HG02678 (cell line): ENCODE measurements at regions not wholly inside any gene's neighbourhood (a gene's known extent, or its start where the extent isn't known, plus 50 kb on each side); places are given as distances from the start of the nearest gene placed in this dataset.
"Not testable (repeated sequence)": the region's sequence is repeated elsewhere in the genome, so short reads cannot be mapped to it uniquely, and the experiment has no call there.

Experiments used
- ATAC-seq: cut with Tn5 transposase; IDR thresholded peaks from one replicate; pipeline ENCODE4 v1.9.1; 2021; ENCODE audit warnings: mild to moderate bottlenecking, moderate library complexity; ENCODE audit not compliant: unreplicated experiment

DNA sequence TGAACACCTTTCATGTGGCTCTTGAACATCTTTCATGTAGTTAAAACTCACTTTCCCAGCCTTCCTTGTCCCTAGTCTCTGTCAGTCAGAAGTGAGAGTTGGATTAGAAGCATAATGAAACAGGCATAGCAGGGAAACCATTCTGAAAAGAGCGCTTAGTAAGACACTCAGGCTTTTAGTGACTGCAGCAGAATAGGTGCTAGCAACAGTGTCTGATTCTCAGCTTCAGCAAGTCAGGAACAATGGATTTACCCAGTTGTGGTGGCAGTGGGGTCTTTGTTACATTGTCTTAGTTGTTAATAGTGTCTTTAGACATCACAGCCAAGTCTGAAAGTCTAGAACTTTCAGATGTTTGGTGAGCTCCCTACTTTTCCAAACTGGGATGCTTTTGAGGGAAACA is 177.1 kb upstream of the PCDH7 start:
- no peak for ATAC-seq

GRCh38 chr4:30553151-30553550 is 167.0 kb upstream of the PCDH7 start:
- ATAC-seq, result no peak

DNA sequence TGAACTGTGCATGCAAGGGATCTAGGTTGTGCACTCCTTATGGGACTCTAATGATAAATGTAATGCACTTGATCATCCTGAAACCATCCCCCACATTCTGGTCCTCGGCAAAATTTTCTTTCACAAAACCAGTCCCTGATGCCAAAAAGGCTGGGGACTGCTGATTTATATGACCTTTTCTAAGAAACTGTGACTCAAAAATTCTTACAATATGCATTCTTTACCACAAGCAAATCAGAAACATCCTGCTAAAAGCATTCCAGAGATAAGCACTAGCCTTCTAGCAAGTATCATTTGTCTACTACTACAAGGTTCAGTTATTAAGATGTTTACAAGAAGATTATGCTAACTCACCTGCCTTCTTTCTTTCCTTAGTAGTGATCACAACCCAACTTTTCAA is 166.5 kb upstream of the PCDH7 start:
- no peak for ATAC-seq

- no peak for ATAC-seq
Measured at GRCh38 chr4:30555775-30556174, 164.4 kb upstream of the PCDH7 start.

DNA sequence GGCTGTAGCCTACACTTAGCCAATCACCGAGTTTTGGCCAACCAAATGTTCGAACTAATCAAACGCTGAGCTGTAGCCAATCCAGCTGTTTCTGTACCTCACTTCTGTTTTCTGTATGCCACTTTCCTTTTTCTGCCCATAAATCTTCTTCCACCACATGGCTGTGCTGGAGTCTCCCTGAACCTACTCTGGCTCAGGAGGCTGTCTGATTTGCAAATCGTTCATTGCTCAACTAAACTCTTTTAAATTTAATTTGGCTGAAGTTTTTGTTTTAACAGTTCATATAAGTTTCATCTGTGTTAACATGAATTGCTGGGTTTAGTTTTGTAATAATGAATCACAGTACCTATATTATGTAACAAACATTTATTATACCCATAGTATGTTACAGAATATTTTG is 160.7 kb upstream of the PCDH7 start:
- ATAC-seq, result no peak

- no peak for ATAC-seq
Measured at GRCh38 chr4:30586850-30587249, 133.3 kb upstream of the PCDH7 start.

GRCh38 chr4:30589669-30590068 is 130.5 kb upstream of the PCDH7 start:
- ATAC-seq, result not testable (repeated sequence)

DNA sequence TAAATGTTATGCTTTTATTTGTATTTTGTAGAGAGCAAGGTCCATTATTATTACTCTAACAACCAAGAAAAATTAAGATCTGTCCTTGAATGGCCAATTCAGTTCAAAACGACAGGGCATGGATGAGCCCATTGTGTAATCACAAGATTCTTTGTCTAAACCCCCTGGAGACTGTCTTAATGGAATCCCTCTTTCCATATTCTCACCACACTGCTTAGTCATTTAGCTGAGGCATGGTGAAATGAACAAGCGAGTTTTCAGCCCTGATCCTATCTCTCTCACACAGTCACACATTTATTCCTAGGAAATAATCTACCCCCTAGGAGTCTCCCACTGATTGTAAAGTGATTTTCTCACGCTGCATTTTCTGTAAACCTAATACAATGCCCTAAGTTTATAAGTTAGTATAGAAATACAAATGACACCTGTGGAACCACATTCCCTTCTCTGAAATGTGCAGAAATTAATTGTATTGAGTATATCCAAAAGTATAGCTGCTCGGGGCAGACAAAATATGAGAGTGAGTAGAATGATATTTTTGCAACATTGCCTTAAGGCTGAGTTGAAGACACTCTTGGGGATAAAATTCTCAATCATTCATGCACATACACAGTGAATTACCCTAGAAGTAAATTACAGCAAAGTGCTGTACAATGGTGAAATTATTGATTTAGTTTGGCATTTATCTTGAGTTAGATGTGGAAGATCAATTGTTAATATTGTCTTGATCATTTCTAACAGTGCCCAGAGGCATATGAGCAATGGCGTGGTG is 119.7 kb upstream of the PCDH7 start:
- no peak for ATAC-seq

DNA sequence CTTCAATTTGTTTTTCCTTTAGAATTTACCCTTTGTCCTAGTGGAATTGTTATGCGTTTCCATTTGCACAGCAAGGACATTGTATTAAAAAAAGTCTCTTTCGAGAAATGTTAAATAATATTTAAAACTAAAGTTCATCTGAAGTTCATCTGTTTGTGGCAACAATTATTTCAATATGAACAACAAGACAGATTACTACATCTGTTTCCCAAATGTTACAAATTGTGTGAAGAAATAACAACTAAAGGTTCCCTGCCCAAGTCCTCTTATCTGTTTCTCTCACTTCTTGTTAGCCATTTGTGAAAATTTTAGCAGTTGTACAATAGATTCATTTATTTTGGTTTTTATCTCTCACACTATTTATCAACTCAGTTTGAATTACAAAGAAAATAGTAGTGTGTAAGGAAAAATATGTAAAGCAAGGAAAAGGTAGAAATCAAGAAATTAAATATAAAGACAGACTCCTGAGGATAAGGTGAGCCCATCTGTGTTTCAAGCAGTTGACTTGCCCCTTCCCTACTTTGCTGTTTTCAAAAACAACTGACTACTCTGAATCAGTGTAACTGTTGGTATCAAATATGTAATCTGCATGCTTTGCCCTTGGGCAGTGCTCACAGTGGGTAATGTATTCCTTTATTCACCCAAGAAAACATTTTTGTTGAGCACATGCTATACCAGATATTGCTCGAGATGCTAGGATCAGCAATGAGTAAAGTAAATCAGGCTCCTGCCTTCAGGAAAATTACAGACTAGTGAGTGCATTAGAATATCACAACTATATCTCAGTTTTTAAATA is 118.9 kb upstream of the PCDH7 start:
- no peak for ATAC-seq

DNA sequence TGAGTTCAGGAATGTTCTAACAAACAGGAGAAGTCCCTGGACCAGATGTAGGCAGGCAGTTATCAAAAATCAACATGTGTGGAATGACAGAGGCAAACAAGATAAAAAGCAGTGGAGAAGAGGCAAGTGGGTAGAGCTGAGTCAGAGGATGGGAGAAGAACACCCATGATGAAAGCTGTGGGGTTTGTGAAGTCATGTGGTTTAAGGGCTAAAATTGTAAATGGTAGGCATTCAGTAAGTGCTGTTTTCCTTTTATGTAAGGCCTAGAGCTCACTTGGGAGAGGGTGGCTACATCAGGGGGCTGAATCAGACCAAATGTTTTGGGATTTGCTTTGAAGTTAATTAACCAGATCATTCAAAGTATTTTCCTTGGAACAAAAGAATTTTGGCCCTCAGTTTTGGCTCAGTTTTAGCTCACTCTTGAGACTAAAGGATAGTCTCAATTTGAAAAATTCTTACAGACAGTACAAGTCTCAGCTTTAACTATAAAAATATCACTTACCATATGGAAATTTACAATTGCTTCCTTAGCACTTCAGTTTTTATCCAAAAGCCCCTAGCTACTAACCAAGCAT is 114.5 kb upstream of the PCDH7 start:
- ATAC-seq, result no peak

DNA sequence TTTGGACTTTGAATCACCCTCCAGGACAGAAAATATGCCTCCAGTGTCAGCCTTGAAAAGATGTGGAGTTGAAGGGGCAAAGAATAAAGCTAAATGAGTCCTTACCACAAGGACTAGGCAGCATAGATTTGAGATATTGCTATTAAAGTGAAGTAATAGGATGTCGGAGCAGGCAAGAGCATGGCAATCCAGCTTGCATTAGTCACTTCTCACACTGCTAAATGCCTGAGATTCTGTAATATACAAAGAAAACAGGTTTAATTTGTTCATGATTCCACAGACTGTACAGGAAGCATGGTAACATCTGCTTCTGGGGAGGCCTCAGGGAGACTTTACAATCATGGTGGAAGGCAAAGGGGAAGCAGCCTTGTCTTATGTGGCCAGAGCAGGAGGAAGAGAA is 109.8 kb upstream of the PCDH7 start:
- ATAC-seq, result no peak

GRCh38 chr4:30614771-30615170 is 105.4 kb upstream of the PCDH7 start:
- no peak for ATAC-seq

DNA sequence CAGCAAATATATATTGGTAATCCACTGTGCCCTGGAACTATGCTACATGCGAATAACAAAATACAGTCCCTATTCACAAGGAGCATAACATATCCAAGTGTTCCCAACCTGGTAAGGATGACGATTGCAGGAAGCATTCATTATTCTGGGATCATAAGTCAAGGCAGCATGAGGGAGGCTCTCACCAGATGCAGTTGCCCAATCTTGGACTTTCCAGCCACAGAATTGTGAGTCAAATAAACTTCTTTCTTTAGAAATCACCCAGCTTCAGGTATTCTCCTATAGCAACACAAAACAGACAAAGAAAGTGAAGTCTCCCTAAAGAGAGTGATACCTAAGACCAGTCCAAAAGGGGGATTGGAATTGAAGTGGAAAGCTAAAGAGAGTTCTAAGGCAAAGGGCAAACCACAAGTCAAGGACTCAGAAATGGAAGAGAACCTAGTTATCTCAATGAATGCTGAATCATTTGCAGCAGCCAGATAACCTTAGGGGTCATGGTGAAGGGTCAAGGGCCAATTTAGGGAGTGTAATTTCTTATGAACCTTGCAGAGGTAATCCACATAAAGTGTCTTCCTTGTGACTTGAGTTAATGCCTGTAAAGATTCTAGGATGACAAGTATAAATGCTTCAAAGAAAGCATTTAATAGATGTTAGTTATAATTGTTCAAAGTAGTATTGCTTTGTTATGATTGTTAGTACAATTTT is 103.1 kb upstream of the PCDH7 start:
- no peak for ATAC-seq

- ATAC-seq, result no peak
Measured at GRCh38 chr4:30617836-30618235, 102.3 kb upstream of the PCDH7 start.

- no peak for ATAC-seq
Measured at GRCh38 chr4:30619679-30620078, 100.5 kb upstream of the PCDH7 start.

- no peak for ATAC-seq
Measured at GRCh38 chr4:30620711-30621110, 99.5 kb upstream of the PCDH7 start.

DNA sequence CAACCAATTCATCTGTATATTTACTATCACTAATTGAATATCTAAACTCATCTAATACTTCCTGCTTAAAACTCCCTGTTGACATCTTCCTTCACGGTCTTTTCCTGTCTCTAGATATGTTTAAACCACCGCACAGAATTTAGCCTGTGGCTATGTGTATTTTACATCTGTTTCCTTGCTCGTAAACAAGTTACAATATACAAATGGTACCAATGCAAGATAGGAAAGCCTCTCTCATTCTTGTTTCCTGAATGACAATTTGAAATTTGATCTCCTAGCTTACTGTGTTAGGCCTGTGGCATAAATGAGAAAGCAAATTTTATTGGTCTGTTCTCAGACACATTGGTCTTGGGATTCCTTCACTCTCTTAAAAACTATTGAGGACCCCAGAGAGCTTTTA is 89.7 kb upstream of the PCDH7 start:
- no peak for ATAC-seq

DNA sequence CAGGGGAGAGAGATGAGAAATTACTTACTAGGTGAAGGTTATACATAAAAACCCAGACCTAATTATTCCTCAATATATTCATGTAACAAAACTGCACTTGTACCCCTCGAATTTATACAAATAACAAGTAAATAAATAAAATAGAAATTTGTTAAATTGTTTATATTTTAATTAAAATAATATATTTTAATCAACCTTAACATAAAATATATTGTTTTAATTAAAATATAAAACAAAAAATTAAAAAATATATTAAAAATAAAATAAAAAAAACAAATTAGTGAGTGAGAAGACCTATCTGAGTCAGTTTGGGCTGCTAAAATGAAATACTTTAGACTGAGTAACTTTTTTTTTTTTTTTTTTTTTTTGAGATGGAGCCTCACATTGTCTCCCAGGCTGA is 87.4 kb upstream of the PCDH7 start:
- ATAC-seq, result no peak

GRCh38 chr4:30641345-30641744 is 78.8 kb upstream of the PCDH7 start:
- ATAC-seq, result no peak

DNA sequence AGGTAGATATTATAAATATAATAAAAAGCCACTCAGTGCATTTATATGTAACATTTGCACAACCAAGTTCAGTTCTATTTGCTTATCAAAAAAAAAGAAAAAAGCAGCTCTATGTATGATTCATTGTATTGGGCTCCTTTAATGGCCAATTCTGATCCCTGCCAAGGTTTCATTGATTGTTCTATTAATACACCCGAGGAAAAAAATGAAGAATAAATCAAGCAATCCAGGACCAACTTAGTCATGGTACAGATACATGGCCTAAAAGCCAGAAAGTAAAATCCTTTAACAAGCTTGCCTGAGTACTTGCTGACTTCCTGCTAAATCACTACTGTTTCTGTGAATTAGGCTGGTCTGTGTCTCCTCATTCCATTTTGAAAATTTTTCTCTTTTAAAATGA is 77.6 kb upstream of the PCDH7 start:
- no peak for ATAC-seq

- no peak for ATAC-seq
Measured at GRCh38 chr4:30653291-30653690, 66.9 kb upstream of the PCDH7 start.
